Hematopoietic multipotent progenitor cell treated with erythropoietin and hydrocortisone succinate and interleukin-3 and kit ligand, for 15 days (in vitro differentiated cells): ENCODE measurements at regions not wholly inside any gene's neighbourhood (a gene's known extent, or its start where the extent isn't known, plus 50 kb on each side); places are given as distances from the start of the nearest gene placed in this dataset.
"Not testable (repeated sequence)": the region's sequence is repeated elsewhere in the genome, so short reads cannot be mapped to it uniquely, and the experiment has no call there.

Experiments
- DNase-seq: peaks from one replicate; pipeline ENCODE4 v3.0.0-alpha.2; 2015; ENCODE audit warnings: low spot score

DNA sequence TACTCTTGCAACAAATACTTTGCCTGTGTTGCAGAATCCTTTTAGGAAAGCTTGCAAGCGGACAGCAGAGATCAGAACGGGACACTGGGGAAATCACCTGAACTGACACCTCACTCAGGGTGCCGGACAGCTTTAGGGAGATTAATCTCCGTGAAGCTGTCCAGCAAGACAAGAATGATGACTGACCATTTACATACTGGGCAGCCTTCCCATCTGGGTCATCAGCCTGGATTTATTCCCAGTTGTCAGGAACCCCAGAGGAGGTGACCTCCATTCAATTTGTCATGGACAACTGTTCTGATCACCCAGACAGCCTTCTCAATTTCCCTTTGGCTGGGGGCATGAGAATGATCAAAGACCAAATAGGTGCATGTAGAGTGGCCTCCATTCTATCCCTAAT, 93.0 kb upstream of the EGFL6 start:
- DNase-seq, result no peak

DNA sequence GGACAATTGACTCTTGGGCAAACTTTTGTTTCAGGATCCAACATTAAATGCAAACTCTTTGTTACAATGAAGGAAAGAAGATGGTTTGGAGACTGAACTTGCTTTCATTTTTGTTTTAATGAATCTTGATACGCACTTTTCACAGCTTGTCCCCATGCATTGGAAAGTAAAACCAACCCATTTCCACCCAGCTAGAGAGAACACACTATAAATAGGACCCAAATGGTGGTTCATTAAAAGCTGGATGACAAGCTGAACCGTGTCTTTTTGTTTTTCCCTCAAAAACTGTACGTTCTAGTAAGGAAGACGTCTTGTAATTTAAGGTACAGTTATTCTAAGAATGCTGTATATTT, 95.3 kb upstream of the EGFL6 start:
- DNase-seq, result no peak

DNA sequence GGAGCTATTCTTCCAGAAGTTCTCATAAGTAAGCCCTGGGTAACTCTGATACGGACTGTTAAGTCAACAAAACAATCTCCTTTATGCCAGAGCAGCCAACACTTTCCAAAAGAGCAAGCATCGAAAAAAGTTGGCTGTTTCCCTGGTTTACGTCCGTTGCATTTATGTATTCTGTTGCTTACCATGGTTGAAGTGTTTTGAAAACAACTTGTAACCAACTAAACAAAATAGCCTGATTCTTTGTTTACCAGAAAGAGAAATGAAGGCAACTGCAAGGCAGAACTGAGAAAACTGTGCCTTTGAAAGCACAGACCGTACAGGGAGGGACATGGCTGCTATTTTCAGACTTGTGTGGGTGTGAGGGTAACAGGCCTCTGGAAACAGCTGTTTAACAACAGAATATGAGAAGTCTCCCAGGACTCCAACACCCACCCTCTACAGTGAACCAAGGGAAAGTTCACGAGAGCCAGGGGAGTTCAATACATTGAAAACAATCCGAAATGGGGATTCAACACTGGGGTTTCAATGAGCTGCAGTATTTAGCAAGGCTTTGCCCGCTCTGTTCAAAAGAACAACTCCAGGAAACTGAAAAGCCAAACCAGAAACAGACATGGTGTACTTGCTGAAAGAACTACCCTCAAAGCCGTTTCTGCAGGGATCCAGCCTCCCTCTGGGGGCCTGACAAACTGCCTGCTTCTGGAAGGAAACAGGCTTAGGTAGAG, 95.8 kb upstream of the EGFL6 start:
- DNase-seq, result no peak

GRCh38 chrX:13472975-13473374, 96.4 kb upstream of the EGFL6 start:
- no peak for DNase-seq

DNA sequence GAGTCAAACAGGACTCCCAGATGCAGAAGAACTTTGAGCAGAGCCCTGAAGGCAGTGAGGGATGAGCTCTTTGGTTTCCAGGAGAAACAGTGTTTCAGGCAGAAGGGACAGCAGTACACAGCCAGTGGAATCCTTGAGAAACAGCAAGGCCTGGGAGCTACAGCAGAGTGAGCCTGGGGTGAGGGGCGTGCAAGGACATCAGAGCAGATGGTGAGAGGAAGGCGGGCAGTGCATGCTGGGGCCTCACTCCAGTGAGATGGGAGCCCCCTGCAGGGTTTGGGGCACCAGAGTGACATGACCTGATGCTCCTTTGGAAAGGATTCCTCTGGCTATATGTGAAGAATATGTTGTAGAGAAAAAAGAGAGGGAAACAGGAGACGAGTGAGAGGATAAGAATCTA, 98.1 kb upstream of the EGFL6 start:
- no peak for DNase-seq

DNA sequence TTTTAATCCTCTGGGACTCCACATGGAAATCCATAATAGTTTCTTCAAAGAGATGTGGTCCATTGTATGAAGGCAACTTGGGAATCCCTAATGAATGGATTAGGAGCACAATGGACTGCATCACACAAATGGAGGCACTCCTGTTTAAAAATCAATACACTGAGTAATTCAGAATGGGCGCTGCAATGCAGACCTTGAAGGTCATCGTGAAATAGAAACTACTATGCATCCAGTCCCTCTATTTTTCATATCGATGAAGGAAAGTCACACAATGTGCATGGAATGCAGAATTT, 98.8 kb upstream of the EGFL6 start:
- DNase-seq, result no peak

GRCh38 chrX:13469963-13470684, 99.3 kb upstream of the EGFL6 start:
- no peak for DNase-seq

GRCh38 chrX:13468096-13468495, 101.3 kb upstream of the EGFL6 start:
- no peak for DNase-seq

DNA sequence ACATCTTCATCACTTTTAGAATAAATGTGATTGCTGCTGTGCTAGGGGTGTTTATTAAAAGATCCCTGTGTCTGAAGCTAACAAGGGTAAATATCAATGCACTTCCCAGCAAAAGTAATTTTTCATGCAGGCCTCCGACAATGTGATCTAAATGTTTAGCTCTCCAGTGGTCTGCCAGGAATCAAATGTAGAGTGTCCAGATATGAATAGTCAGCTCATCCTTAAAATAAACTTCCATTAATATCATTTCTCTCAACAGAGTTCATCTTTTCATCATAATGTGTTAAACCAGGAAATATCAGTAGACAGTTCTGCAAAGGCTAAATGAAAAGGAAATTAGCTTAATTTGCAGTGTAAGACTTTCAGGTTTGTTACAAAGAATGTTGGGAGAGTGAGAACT, 102.2 kb upstream of the EGFL6 start:
- DNase-seq, result no peak

- no peak for DNase-seq
Observed at GRCh38 chrX:13464599-13465275, 104.7 kb upstream of the EGFL6 start.

DNA sequence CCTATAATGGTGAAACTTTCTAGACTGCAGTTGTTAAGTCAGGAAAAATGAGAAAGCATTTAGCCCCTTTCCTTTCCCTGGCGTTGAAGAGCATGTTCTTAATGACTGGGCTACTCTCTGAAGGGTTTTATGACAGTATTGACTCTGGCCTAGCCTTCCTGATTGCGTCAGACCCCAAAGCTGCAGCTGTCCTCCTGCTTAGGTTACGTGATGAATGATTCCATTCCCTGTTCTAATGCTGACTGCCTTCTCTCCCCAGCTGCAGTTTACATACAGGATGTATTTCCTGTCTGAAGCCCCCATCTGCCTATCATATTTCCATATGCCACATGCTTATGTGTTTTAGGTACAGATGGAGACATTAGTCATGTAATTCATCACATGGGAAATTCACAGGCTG, 105.8 kb upstream of the EGFL6 start:
- no peak for DNase-seq

GRCh38 chrX:13452283-13452682, 117.1 kb upstream of the EGFL6 start:
- DNase-seq, result no peak

DNA sequence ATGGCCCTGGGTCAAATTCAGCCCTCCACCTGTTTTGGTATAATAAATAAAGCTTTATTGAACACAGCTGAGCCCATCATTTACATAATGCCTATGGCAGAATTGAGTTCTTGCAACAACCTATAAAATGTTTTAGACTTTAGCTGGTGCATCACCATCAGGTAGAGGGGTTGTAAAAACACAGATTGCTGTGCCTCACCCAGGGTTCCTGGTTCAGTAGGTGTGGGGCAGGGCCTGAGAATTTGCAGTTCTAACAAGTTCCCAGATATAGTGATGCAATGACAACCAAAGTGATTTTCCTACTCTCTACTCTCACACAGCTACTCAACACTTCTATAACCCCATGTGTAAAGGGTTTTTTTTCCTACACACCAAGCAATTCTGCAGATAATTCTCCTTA, 120.0 kb upstream of the EGFL6 start:
- no peak for DNase-seq

- no peak for DNase-seq
Observed at GRCh38 chrX:13448941-13449340, 120.5 kb upstream of the EGFL6 start.

- DNase-seq, result not testable (repeated sequence)
Observed at GRCh38 chrX:13441608-13442007, 121.8 kb upstream of the ATXN3L start.

- no peak for DNase-seq
Observed at GRCh38 chrX:13440176-13440575, 120.3 kb upstream of the ATXN3L start.

DNA sequence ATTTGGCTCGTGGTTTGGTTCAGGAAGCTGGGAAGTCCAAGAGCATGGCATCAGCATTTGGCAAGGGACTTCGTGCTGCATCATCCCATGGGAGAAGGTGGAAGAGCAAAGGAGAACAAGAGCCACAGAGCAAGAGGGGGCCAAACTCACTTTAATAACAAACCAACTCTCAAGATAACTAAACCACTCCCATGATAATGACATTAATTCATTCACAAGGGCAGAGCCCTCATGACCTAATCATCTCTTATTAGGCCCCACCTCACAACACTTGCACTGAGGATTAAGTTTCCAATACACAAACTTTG, 113.4 kb upstream of the ATXN3L start:
- no peak for DNase-seq

DNA sequence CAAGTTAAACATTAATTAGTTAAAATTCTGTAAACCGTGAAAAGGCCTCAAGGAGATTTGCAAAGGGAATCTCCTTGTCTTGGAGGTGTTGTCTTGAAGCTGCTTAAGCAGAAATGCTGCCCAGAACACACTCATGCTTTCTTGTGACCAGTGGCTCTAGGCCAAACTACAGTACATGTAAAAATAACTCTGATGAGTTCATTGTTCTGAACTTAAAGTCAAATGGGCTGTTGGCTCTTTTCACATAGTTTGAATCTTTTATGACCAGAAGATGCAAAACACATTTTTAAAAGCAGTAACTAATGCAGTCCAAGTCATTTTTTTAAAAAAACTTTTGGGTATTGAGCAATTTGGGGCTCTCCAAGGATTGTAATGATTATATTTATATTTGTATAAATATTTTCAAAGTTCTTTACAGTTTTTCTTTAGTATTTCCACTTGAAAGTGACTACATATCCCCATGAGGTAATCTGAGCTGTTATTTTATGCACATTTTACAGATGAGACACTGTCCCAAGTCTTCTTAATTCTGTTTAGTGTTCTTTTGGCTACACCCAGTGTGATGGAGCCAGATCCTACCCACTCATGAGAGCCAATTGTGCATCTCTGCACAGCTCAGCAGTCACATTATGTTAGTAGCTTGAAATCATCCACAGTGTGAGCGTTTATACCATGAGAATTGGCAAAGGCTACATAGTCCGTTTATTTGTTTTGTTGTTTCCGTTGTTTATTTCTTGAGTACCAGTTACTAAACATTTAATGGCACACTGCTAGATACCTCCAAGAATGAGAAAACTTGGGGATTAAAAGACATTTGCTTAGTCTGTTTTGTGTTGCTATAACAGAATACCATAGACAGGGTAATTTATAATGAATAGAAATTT, 112.8 kb upstream of the ATXN3L start:
- DNase-seq, result no peak

- no peak for DNase-seq
Observed at GRCh38 chrX:13430136-13430827, 110.4 kb upstream of the ATXN3L start.

DNA sequence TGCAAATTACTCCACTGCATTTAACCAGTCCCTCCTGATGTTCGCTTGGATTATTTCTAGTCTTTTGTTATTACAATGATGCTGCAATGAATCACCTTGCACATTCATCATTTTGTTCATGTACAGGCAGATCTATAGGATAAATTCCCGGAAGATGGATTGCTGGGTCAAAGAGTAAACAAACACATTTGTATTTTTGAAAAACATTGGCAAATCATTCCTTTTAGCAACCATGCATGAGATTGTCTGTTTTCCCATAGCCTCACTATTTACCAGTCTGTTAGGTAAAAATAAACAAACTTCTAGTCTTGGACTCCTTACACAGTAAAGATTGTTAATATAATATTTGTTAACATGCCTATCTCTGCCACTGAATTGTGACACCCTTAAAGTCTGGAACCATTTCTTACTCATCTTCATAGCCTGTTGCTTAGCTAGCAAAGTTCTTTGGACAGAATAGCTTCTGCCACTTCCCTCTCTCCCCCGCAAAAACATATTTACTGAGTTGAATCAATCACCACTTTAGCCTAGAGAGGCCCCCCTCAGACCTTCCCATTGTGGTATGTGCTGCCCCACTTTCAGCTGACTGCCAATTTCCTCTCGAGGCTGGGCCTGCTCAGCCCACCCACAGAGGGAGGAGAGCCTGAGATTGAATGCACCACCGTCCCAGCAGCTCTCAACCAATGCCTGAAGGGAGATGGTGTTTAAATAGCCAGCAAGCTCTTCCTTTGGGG, 108.4 kb upstream of the ATXN3L start:
- DNase-seq, result no peak

DNA sequence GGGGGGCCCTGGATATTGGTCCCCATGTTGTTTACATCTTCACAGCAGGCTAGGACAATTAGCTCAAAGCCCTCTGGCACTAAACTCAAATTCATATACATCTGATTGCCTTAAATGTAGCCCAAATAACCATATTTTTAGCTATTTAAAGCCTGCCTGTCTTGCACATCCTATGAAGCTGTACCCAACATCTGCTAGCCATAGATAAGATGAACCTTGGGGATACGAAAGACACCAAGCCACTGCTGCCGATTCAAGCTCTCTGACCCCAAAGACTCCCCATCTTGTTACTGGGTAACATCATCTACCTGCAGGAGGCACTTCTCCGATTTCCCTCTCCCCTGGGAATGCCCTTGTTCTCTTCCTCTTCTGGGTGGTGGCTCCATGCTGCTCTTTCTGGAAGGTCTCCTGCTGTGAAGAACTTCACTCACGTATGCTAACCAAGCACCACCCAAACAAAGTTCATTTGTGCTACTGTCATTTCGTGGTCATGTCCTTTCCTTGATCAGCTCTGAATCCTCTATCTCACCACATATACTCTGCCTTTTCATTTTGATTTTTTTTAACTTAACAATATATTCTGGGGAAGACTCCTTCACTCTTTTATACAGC, 107.7 kb upstream of the ATXN3L start:
- no peak for DNase-seq
